Thyroid gland (tissue), 4 donors: ENCODE measurements at regions not wholly inside any gene's neighbourhood (a gene's known extent, or its start where the extent isn't known, plus 50 kb on each side); places are given as distances from the start of the nearest gene placed in this dataset.

Experiments used
- DNase-seq, 2 donors: peaks; one replicate each; pipeline ENCODE4 v3.0.0-alpha.2; 2019
- H3K27ac ChIP-seq, 3 donors: fragments of 200-600 bp; sonication (generic); 1 replicate in 2 of 3; 2 replicates in 1 of 3; pipeline ENCODE4 v1.5.1; 2016 to 2019; ENCODE audit warnings: mild to moderate bottlenecking in 1 of 3, moderate library complexity in 1 of 3
- H3K27me3 ChIP-seq: fragments of 200-600 bp; sonication (generic); one replicate; pipeline ENCODE4 v1.5.1; 2019
- H3K36me3 ChIP-seq, 2 donors: fragments of 200-600 bp; sonication (generic); one replicate each; pipeline ENCODE4 v1.5.1; 2016 to 2019
- H3K4me1 ChIP-seq, 2 donors: fragments of 200-600 bp; sonication (generic); one replicate each; pipeline ENCODE4 v1.5.1; 2017 to 2019
- H3K4me3 ChIP-seq, 3 donors: fragments of 200-600 bp; sonication (generic); replicated peaks in 1 of 3; 1 replicate in 2 of 3; 2 replicates in 1 of 3; pipeline ENCODE4 v1.5.1; 2016; ENCODE audit warnings: mild to moderate bottlenecking in 1 of 3
- H3K9me3 ChIP-seq: fragments of 200-600 bp; sonication (generic); one replicate; pipeline ENCODE4 v1.5.1; 2017
- CTCF ChIP-seq, 6 experiments: fragments of 200-600 bp in 3 of 6; fragments of 450-650 bp in 3 of 6; sonication (generic) in 3 of 6; IDR thresholded peaks; one replicate each; pipeline ENCODE4 v1.5.1; 2016 to 2019; ENCODE audit warnings: antibody characterized with exemption in 6 of 6, mild to moderate bottlenecking in 2 of 6, inconsistent platforms in 1 of 6, moderate library complexity in 1 of 6
- POLR2A ChIP-seq, 2 donors: fragments of 450-650 bp; IDR thresholded peaks; one replicate each; pipeline ENCODE4 v1.6.1; 2017; ENCODE audit warnings: antibody characterized with exemption in 2 of 2, mild to moderate bottlenecking in 2 of 2, moderate library complexity in 1 of 2
- WGBS, 2 donors: methylation state at CpG; one replicate each; pipeline ENCODE4 v1.1.5; 2017; 5-methylcytosine and 5-hydroxymethylcytosine counted together
- intact Hi-C: fragments of 100-400 bp; cut with DNase I; formaldehyde crosslinking; loops from one replicate; pipeline ENCODE4 v1.15.1; 2023

- H3K27ac ChIP-seq, result no peak overlapping the region
- WGBS, 2 donors, result 67 to 78% methylated on average over 9 of the region's 9 CpGs
- peak; percentile 10 to 15 for DNase-seq
These were observed 54.2 kb upstream of the ARHGEF3 start for GRCh38 chr3:56855856-56856512.

GRCh38 chr3:56854856-56855611 is 53.3 kb upstream of the ARHGEF3 start:
- Histone ChIP-seq H3K27ac (no peak overlapping the region), H3K4me1 (peaks cover 0 to 3% of the 10 kb centered on the region in 2 donors), H3K9me3 (no peaks in the 10 kb centered on the region), H3K36me3 (no peaks in the 10 kb centered on the region), H3K4me3 (no peak overlapping the region), H3K27me3 (no peaks in the 10 kb centered on the region)
- WGBS, 2 donors, result 69 to 80% methylated on average over 5 of the region's 5 CpGs
- no peak for TF ChIP-seq CTCF (IDR thresholded peaks at IDR 0.05)
- no peak for TF ChIP-seq POLR2A (IDR thresholded peaks at IDR 0.05)
- no peak for DNase-seq
- intact Hi-C loops, result no loop called here

More at GRCh38 chr3:56855856-56856512, 54.2 kb upstream of the ARHGEF3 start:
- Histone ChIP-seq H3K4me3 (no peak overlapping the region), H3K36me3 (no peaks in the 10 kb centered on the region), H3K4me1 (peaks cover 0 to 3% of the 10 kb centered on the region in 2 donors), H3K27me3 (no peaks in the 10 kb centered on the region), H3K9me3 (no peaks in the 10 kb centered on the region)
- TF ChIP-seq POLR2A (IDR thresholded peaks at IDR 0.05), result no peak
- peak in 3 of 6 experiments; percentile 15 to 46 (median 37) for TF ChIP-seq CTCF (IDR thresholded peaks at IDR 0.05)
- intact Hi-C loops, result no loop called here

GRCh38 chr3:56851966-56852884 is 50.5 kb upstream of the ARHGEF3 start:
- Histone ChIP-seq H3K27ac (no peak overlapping the region), H3K9me3 (no peaks in the 10 kb centered on the region), H3K36me3 (no peaks in the 10 kb centered on the region), H3K27me3 (no peaks in the 10 kb centered on the region), H3K4me3 (no peak overlapping the region), H3K4me1 (peaks cover 0 to 14% of the 10 kb centered on the region in 2 donors)
- no peak for DNase-seq
- intact Hi-C loops, result no loop called here
- WGBS, 2 donors, result 93 to 96% methylated on average over 9 of the region's 9 CpGs
- TF ChIP-seq POLR2A (IDR thresholded peaks at IDR 0.05) (no peak), CTCF (IDR thresholded peaks at IDR 0.05) (no peak)
